NCI-H128 (cell line): ENCODE measurements at regions not wholly inside any gene's neighbourhood (a gene's known extent, or its start where the extent isn't known, plus 50 kb on each side); places are given as distances from the start of the nearest gene placed in this dataset.

Experiments
- DNase-seq: peaks from one replicate; lab custom pipeline; 2025; ENCODE audit not compliant: unreplicated experiment; lab: John Stamatoyannopoulos, UW

DNA sequence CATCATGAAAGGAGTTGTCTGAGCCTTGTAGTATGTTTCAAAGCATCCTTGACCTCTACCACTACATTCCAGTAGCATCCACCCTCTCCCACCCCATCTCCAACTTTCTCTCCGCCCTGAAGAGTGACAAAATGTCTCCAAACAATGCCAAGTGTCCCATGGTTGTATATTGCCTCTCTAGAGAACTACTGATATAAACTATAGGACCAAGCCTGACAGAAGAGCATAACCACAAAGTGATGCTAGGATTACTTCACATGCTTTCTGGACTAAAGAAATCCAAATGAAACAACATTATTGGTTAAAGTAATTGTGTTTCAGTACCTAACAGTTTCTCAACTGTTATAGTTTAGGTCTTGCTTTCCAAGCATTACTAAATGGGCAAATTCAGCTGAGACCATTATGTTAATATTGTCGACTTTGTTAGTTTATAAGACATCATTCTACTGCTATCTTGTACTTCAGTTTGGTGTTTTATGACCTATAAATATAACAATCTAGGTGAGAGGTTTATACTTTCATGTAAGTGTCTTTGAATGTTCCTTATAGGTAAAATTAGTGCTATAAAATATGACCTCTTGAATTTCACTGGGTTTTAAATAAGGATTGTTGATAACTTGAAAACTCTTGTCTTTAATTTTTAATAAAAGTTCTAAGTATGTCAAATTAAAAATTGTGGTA is 117.4 kb downstream of the SUCNR1 start:
- DNase-seq = no peak

- DNase-seq = no peak
Observed at GRCh38 chr3:151992326-151993041, 119.0 kb downstream of the SUCNR1 start.

DNA sequence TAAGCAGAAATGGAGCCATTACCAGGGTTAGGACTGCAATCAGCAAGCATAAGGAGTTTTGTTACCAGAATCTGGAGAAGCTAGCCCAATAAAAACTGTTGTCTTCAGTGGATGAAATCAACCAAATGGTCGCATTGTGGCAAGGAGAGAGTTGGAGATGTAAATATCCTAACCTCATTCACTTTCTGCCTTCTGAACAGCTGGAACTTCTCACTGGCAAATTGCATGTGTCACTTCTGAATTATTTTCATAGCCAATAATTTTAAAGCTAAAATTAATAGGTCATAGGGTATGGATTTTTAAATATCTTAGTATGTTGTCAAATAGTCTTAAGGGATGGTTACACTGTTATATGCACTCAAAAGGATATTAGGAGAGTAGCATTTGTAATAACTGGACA is 121.6 kb downstream of the SUCNR1 start:
- no peak for DNase-seq

DNA sequence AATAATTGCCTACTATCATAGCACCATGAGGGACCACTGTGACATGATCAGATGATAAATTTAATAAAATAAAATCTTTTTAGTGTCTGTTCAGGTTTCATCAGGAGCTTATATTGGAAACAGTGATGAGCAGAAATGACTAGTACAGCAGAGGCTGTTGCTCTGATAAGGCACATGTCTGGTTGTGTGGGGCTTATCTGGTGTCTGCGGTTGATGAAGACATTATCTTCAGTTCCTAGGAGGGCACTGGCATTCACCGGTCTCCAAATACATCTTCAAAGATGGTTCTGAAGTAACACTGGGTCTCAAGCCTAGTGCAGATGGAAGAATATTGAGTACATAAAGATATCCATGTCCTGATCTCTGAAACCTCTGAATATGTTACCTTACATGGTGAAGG is 125.3 kb downstream of the SUCNR1 start:
- DNase-seq = no peak

DNA sequence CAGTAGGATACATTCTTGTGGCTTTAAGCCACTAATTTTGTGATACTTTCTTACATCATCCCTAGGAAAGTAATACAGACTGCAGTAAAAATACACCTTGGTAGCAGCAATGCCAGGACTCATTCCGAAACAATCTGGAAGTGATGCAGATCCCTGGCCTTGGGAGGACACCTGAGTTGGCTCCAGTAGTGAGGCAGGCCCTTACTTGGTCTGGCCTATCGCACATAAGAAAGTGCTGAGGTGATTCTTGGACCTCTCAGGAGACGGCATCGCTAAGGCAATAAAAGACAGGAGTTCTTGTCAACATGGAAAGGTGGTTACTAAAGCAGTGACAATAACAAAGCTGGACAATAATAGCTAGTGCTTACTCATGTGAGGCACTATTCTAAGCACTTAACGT is 126.5 kb downstream of the SUCNR1 start:
- DNase-seq = no peak

- no peak for DNase-seq
Observed at GRCh38 chr3:152011812-152012735, 138.6 kb downstream of the SUCNR1 start.

DNA sequence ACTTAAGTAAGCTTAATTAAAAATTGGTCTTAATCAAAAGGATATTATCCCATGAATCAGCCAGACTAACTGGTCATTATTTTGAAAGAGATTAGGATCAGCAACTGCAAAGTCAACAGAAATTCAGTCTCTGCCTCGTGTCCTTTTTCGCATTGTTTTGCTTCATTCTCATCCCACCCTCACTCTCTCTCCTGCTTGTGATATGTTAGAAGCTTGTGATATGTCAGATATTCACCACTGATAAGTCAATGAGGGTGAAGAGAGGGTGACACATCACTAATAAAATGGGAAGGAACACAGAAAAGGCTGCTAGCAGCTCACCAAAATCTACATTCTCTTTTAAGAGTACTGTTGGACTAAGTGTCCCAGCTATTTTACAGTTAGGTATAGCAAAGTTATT is 146.1 kb downstream of the SUCNR1 start:
- no peak for DNase-seq

- DNase-seq = no peak
Observed at GRCh38 chr3:152021951-152022461, 148.6 kb downstream of the SUCNR1 start.

GRCh38 chr3:152026033-152026556 is 152.7 kb downstream of the SUCNR1 start:
- no peak for DNase-seq

- no peak for DNase-seq
Observed at GRCh38 chr3:152030320-152030719, 156.9 kb downstream of the SUCNR1 start.

DNA sequence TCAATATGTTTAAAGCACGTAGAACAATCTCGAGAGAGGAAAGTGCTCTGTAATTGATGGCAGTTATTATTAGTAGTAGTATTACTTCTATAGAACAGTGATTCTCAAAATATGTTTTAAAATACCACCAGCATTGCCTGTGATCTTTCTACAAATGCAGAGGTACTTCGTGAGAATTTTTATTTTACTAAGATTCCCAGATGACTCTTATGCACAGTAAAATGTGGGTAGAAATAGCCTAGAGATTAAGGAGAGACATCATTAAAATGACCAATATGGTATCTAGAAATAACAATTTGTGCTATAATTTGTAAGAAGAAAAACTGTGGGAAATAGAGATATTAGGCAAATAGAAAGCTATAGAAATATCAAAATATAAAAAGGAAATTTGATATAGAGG is 157.9 kb downstream of the SUCNR1 start:
- DNase-seq = no peak

GRCh38 chr3:152037297-152037696 is 163.9 kb downstream of the SUCNR1 start:
- no peak for DNase-seq

- no peak for DNase-seq
Observed at GRCh38 chr3:152037953-152038352, 164.5 kb downstream of the SUCNR1 start.

- DNase-seq = no peak
Observed at GRCh38 chr3:152038490-152038889, 165.0 kb downstream of the SUCNR1 start.

DNA sequence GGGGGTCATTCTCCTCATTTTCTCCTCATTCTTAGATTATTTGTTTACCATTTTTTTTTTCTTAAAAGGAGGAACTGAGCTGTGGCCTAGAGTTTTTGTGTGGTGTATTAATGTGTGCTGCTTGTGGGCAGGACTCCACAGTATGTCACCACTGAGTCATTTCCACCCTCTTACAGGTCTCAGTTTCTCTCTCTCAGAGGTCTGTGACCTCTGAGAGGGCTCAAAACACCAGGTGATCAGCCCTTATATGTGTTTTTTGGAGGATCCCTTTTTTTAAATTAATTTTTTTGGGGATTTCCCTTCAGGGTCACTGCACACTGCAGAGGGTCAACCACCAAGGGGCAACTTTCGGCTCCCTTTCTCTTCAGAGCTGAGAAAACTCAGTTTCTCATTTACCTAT is 166.4 kb downstream of the SUCNR1 start:
- DNase-seq = no peak

DNA sequence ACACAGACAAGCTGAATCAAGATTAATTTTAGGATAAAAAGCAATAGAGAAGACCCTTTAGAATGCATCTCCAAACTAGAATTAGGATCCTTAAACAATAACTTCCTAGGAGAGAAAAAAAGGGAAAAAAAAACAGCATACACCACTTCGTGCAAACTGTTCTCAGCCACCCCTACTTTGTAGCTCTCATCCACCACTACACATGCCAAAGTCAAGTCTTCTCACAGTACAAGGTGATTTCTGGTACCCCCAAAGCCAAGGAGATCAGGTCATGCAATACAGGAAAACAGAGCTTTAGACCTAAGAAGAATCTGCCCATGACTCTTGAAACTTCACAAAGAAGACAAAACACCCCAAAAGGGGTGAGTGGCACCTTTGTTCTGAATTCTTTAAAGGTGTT is 166.9 kb downstream of the SUCNR1 start:
- DNase-seq = no peak

DNA sequence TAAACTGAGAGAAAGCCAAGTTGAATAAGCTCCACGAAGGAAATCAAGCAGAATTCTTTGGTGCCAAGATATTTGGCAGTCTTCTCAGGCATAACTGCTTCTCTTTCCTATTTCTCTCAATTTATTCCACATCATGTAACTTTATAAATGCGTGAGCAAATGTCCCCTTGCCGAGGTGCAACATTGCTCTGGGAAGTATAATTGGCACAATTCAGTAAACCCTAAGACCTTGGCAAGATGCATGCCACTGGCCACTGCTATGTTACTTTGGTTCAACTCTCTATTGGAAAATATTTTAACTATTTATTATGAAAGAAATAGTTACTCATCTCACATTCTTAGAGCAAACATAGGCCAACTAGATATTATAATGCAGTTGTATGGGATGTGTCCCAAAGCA is 170.2 kb downstream of the SUCNR1 start:
- no peak for DNase-seq

GRCh38 chr3:152046280-152046679 is 172.8 kb downstream of the SUCNR1 start:
- no peak for DNase-seq

GRCh38 chr3:152047465-152047864 is 174.0 kb downstream of the SUCNR1 start:
- DNase-seq = no peak

DNA sequence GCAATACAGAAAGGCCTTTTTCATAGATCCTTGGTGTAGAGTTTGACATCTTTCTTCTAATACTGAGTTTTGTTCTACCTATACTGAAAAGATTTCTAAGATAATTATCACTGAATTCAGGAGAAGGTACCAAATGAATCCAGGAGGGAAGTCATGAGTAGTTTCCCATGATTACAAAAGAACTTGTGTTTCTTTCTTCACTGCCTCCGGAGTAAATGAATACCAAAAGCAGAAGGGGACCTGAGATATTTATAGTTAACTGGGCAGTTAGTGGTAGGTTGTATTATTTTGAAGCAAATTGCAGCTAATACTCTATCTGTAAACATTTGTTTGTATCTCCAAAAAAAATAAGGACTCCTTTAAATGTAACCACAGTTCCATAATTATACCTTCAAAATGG is 175.4 kb downstream of the SUCNR1 start:
- DNase-seq = no peak

GRCh38 chr3:152050903-152051302 is 177.5 kb downstream of the SUCNR1 start:
- no peak for DNase-seq
